ENCODE measurements at regions not wholly inside any gene's neighbourhood (a gene's known extent, or its start where the extent isn't known, plus 50 kb on each side); places are given as distances from the start of the nearest gene placed in this dataset.

DNA sequence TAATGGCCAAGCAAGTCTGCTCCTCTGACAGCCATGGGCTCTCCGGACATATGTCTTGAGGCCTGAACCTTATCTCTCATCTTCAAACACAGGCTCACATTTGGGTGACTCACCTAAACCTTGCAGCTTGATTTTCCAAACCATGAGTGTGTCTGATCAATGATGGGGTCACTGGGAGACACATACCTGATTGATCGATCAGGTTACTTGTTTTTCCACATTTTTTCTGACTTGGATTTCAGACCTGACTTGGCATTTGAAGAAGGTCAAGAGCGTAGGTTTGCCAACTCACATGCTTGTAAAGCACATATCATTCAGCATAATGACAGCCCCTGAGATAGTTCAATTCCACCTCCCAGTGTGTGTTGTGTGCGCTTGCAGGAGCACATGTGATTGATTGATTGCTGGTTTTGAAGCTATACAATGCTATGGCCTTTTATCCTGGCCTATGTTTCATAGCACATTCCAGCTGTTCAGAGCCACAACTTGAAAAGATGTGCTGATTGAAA is 116.7 kb upstream of the KIRREL3 start:
- TF ChIP-seq, protein P1, sequence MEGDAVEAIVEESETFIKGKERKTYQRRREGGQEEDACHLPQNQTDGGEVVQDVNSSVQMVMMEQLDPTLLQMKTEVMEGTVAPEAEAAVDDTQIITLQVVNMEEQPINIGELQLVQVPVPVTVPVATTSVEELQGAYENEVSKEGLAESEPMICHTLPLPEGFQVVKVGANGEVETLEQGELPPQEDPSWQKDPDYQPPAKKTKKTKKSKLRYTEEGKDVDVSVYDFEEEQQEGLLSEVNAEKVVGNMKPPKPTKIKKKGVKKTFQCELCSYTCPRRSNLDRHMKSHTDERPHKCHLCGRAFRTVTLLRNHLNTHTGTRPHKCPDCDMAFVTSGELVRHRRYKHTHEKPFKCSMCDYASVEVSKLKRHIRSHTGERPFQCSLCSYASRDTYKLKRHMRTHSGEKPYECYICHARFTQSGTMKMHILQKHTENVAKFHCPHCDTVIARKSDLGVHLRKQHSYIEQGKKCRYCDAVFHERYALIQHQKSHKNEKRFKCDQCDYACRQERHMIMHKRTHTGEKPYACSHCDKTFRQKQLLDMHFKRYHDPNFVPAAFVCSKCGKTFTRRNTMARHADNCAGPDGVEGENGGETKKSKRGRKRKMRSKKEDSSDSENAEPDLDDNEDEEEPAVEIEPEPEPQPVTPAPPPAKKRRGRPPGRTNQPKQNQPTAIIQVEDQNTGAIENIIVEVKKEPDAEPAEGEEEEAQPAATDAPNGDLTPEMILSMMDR (IDR thresholded peaks at IDR 0.05; ENCODE audit: low read depth, low read length, poor library complexity, severe bottlenecking) = no peak
- no peak for TF ChIP-seq EZH2phosphoT487 (IDR thresholded peaks at IDR 0.05; ENCODE audit: borderline replicate concordance, low read length)

Data from DOHH2 (cell line).